ENCODE measurements at regions not wholly inside any gene's neighbourhood (a gene's known extent, or its start where the extent isn't known, plus 50 kb on each side); places are given as distances from the start of the nearest gene placed in this dataset.

DNA sequence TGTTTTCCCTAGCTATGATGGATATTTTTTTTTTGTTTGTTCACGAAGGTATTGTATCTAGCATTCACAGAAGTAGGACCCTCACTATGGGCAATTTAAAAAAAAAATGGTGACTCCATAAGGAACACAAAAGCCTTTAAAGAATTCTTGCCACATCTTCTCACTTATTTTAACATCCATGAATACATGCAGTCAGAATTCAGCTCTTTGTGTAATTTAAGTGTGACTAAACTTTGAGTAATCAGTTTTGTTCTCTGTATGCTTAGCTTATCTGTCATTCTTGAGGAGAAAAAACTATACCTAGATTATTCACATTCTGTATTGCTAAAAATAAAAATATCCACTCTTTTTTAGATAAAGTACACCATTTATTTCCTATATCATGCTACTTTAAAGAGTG is 313.2 kb upstream of the KCND2 start:
- TF ChIP-seq, protein P1, sequence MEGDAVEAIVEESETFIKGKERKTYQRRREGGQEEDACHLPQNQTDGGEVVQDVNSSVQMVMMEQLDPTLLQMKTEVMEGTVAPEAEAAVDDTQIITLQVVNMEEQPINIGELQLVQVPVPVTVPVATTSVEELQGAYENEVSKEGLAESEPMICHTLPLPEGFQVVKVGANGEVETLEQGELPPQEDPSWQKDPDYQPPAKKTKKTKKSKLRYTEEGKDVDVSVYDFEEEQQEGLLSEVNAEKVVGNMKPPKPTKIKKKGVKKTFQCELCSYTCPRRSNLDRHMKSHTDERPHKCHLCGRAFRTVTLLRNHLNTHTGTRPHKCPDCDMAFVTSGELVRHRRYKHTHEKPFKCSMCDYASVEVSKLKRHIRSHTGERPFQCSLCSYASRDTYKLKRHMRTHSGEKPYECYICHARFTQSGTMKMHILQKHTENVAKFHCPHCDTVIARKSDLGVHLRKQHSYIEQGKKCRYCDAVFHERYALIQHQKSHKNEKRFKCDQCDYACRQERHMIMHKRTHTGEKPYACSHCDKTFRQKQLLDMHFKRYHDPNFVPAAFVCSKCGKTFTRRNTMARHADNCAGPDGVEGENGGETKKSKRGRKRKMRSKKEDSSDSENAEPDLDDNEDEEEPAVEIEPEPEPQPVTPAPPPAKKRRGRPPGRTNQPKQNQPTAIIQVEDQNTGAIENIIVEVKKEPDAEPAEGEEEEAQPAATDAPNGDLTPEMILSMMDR (IDR thresholded peaks at IDR 0.05) = no peak
- TF ChIP-seq POLR2A (IDR thresholded peaks at IDR 0.05) = no peak

Data from tibial nerve (tissue), 3 donors.